ENCODE measurements at regions not wholly inside any gene's neighbourhood (a gene's known extent, or its start where the extent isn't known, plus 50 kb on each side); places are given as distances from the start of the nearest gene placed in this dataset.

DNA sequence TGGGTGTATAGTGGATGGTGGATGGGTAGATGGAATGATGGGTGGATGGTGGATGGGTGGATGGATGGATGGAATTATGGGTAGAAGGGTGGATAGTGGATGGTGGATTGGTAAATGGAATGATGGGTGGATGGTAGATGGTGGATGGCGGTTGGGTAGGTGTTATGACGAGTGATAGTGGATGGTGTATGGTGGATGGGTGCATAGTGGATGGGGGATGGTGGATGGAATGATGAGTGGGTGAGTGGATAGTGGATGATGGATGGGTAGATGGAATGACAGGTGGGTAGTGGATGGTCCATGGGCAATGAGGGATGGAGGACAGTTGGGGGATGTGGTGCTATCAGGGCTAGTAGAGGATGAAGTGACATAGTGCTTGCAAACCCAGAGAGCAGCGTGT, 182.4 kb downstream of the BRD1 start:
- TF ChIP-seq EZH2 (IDR thresholded peaks at IDR 0.05; ENCODE audit: insufficient read depth, poor library complexity, severe bottlenecking) (no peak), EZH2phosphoT487 (IDR thresholded peaks at IDR 0.05; ENCODE audit: insufficient read depth, low read depth) (no peak)
